ENCODE measurements at regions not wholly inside any gene's neighbourhood (a gene's known extent, or its start where the extent isn't known, plus 50 kb on each side); places are given as distances from the start of the nearest gene placed in this dataset.

GRCh38 chr3:28780480-28780879 lies 431.9 kb upstream of the AZI2 start:
- Histone ChIP-seq H3K4me1 (no peaks in the 10 kb centered on the region), H3K9me3 (no peaks in the 10 kb centered on the region), H3K4me3 (no peak overlapping the region), H3K36me3 (no peaks in the 10 kb centered on the region), H3K27me3 (ENCODE audit: low read depth) (no peaks in the 10 kb centered on the region), H3K27ac (no peak overlapping the region)
- DNase-seq (no peak), ATAC-seq (no peak)
- intact Hi-C loops (cut with DNase I) = no loop called here
- TF ChIP-seq, protein P1, sequence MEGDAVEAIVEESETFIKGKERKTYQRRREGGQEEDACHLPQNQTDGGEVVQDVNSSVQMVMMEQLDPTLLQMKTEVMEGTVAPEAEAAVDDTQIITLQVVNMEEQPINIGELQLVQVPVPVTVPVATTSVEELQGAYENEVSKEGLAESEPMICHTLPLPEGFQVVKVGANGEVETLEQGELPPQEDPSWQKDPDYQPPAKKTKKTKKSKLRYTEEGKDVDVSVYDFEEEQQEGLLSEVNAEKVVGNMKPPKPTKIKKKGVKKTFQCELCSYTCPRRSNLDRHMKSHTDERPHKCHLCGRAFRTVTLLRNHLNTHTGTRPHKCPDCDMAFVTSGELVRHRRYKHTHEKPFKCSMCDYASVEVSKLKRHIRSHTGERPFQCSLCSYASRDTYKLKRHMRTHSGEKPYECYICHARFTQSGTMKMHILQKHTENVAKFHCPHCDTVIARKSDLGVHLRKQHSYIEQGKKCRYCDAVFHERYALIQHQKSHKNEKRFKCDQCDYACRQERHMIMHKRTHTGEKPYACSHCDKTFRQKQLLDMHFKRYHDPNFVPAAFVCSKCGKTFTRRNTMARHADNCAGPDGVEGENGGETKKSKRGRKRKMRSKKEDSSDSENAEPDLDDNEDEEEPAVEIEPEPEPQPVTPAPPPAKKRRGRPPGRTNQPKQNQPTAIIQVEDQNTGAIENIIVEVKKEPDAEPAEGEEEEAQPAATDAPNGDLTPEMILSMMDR (IDR thresholded peaks at IDR 0.05) = no peak

DNA sequence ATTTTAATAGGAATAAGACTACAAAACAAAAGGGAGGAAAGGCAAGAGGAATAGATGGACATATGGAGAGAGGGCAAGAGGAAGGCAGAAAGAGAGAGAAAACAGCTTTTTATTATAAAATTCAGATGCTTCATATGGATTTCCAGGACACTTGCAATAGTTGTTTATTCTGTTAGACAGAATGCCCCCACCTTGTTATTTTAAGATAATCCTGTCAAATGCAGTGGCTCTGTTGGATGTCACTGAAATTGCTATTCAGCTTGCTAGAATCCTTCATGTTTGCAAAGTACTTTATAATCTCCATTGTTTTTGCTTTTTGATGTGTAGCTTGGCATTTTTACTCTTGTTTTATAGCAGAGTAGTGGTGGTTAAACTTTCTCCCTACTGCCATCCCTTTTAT lies 432.4 kb upstream of the AZI2 start:
- Histone ChIP-seq H3K4me1 (no peaks in the 10 kb centered on the region), H3K27me3 (ENCODE audit: low read depth) (no peaks in the 10 kb centered on the region), H3K9me3 (no peaks in the 10 kb centered on the region), H3K4me3 (no peak overlapping the region), H3K36me3 (no peaks in the 10 kb centered on the region), H3K27ac (no peak overlapping the region)
- ATAC-seq = no peak
- intact Hi-C loops (cut with DNase I) = no loop called here
- no peak for DNase-seq
- TF ChIP-seq, protein P1 (IDR thresholded peaks at IDR 0.05) = no peak

DNA sequence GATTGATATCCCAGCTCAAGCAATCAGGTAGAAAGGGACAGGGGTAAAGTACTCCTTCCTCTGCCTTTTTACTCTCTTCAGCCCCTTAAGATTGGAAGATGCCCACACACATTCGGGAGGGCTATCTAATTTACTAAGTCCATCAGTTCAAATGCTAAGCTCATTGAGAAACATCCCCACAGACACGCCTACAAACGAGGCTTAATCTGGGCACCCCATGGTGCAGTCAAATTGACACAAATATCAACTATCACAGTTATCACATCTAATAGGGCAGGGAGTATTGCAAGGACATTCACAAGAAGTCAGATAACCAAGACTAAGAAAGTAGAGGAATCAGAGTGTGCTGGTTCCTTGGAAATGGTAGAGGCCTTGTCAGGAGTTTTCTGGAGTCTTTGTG lies 437.8 kb upstream of the AZI2 start:
- Histone ChIP-seq H3K4me3 (no peak overlapping the region), H3K27me3 (ENCODE audit: low read depth) (no peaks in the 10 kb centered on the region), H3K27ac (no peak overlapping the region), H3K9me3 (no peaks in the 10 kb centered on the region), H3K36me3 (no peaks in the 10 kb centered on the region), H3K4me1 (no peaks in the 10 kb centered on the region)
- ATAC-seq = no peak
- intact Hi-C loops (cut with DNase I) = no loop called here
- TF ChIP-seq, protein P1 (IDR thresholded peaks at IDR 0.05) = no peak
- DNase-seq = no peak

DNA sequence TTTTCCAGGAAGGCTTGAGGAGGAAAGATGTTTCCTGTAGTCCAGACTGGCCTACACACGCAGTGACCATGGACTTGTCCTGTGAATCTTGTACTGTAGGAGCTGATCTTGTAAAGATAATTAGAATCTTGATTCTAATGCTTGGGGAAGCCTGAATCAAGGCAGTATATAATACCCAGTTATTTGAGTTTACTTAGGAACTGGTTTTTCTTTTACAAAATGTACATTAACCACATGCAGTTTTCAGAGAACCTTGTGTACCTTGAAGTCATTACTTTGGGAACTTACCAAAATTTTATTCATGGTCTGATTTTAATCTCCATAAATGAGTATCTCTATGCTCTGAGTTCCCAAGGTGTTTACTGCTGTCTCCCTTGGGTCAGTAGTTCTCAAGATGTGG lies 439.9 kb upstream of the AZI2 start:
- DNase-seq = no peak
- Histone ChIP-seq H3K27me3 (ENCODE audit: low read depth) (no peaks in the 10 kb centered on the region), H3K4me1 (no peaks in the 10 kb centered on the region), H3K4me3 (no peak overlapping the region), H3K27ac (no peak overlapping the region), H3K9me3 (no peaks in the 10 kb centered on the region), H3K36me3 (no peaks in the 10 kb centered on the region)
- no peak for ATAC-seq
- TF ChIP-seq, protein P1 (IDR thresholded peaks at IDR 0.05) = no peak
- intact Hi-C loops (cut with DNase I) = no loop called here

DNA sequence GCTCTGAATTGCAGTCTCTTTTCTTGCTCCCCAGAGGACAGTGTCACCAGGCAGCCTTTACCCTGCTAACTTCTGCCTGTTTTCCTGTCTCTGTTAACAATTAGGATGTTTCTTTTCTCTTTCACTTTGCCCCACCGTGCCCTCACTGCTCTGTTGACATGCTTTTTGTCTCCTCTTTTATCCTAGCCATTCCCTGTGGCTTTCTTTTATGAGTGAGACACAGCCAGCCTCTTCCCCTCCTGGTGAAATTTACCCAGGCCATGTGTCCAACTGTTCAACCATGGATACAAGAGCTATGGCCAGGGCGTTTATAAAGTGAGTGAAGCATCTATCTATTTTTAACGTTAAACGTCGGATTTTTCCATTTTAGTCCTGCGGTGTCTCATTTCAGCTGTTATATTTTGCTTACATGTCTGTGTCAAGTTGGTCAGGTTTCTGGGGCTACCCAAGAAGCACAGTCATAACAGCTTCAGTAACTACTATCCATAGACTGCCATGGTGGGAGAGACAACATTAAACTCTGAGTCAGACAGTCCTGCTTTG lies 443.2 kb upstream of the AZI2 start:
- Histone ChIP-seq H3K9me3 (no peaks in the 10 kb centered on the region), H3K4me1 (no peaks in the 10 kb centered on the region), H3K27ac (no peak overlapping the region), H3K4me3 (no peak overlapping the region), H3K27me3 (ENCODE audit: low read depth) (no peaks in the 10 kb centered on the region), H3K36me3 (no peaks in the 10 kb centered on the region)
- intact Hi-C loops (cut with DNase I) = no loop called here
- ATAC-seq (no peak), DNase-seq (no peak)
- TF ChIP-seq, protein P1 (IDR thresholded peaks at IDR 0.05) = no peak

DNA sequence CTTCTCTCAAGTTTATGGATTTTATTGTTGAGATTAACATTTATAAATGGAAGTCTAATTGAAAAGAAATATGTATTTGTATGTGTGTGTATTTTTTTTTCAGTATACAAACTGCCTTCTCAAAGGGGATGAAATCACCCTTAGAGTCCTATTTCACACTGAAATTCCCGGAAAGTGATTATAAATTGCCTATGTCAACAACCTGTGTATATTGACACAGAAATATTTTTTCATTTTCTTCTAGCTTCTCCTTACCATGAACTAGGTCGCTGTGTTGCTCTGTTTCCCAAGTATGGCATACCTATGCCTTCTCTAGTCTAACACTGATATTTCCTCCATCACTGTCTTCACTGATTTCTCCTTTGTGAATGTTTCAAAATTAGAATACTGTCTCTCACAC lies 444.0 kb upstream of the AZI2 start:
- TF ChIP-seq, protein P1 (IDR thresholded peaks at IDR 0.05) = no peak
- Histone ChIP-seq H3K27me3 (ENCODE audit: low read depth) (no peaks in the 10 kb centered on the region), H3K36me3 (no peaks in the 10 kb centered on the region), H3K4me1 (no peaks in the 10 kb centered on the region), H3K9me3 (no peaks in the 10 kb centered on the region), H3K4me3 (no peak overlapping the region), H3K27ac (no peak overlapping the region)
- DNase-seq (no peak), ATAC-seq (no peak)
- intact Hi-C loops (cut with DNase I) = no loop called here
